Stimulated activated naive CD4-positive, alpha-beta T cell (primary cell): ENCODE measurements at regions not wholly inside any gene's neighbourhood (a gene's known extent, or its start where the extent isn't known, plus 50 kb on each side); places are given as distances from the start of the nearest gene placed in this dataset.

Experiments used
- DNase-seq, 6 experiments: peaks; one replicate each; lab custom pipeline; 2025; lab: John Stamatoyannopoulos, UW

GRCh38 chr13:40191186-40191980 lies 475.1 kb downstream of the FOXO1 start:
- DNase-seq, result no peak

DNA sequence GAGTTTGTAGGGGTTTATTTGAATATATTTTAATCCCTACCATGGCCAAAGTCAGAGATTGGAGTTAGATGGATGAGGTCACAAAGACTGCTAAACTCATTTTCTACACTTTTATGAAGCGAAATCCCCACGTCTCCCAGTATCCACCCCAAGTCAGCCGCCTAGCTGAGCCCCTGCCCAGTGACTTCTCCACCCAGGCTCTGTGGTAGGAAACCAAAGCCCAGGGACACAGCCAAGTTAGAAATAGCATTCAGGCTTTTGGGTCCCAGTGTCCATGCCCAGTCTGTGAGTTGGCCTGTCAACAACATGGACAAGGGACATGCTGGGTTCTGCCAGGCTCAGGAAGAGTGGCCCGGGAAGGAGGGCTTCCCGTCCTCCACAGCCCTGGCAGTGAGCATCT lies 474.0 kb downstream of the FOXO1 start:
- DNase-seq, result no peak

DNA sequence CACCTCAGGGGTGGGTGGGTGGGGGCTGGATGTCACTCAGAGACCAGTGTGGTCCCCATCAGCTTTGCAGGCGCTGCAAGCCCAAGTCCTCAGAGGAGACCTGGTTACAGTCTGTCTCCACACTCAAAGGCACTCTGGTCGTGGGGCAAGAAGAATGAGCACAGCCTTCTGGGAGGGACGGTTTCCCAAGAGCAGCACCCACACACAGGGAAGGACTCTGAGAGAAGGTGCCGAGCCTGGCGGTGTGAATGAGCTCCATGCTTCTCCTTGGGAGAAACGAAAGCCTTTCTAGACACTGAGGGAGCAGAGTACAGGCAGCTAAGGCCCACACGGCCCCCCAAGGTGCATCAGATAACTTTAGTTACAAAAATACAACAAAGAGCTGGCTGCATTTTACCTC lies 473.6 kb downstream of the FOXO1 start:
- no peak for DNase-seq

GRCh38 chr13:40193286-40194223 lies 472.9 kb downstream of the FOXO1 start:
- no peak for DNase-seq

DNA sequence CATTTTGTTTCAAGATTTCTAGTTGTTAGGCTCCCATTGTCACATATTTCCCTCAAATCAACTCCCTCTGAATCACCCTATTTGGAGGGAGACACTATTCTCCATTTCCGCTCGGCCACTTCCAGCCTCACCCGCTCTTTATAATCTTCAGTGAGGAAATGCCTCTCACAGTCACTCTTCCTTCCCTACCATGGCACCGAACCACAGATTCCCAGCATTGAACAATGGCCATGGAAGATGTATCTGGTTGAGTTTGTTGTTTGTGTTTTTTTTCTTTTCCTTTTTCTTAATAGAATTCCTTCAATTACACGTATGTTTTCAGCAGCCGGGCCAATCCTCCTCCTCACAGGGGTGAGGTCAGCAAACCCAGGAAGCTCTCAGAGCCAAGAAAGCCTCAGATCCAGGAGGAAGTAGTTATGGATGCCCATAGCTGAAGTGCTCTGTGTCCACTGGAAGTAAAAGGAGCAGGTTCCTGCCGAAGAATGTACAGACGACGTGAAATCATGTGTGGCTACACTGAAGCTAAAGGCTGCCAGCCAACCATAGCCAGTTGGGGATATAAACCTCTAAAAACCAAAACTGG lies 472.1 kb downstream of the FOXO1 start:
- no peak for DNase-seq

- no peak for DNase-seq
Measured at GRCh38 chr13:40197049-40197448, 469.4 kb downstream of the FOXO1 start.

DNA sequence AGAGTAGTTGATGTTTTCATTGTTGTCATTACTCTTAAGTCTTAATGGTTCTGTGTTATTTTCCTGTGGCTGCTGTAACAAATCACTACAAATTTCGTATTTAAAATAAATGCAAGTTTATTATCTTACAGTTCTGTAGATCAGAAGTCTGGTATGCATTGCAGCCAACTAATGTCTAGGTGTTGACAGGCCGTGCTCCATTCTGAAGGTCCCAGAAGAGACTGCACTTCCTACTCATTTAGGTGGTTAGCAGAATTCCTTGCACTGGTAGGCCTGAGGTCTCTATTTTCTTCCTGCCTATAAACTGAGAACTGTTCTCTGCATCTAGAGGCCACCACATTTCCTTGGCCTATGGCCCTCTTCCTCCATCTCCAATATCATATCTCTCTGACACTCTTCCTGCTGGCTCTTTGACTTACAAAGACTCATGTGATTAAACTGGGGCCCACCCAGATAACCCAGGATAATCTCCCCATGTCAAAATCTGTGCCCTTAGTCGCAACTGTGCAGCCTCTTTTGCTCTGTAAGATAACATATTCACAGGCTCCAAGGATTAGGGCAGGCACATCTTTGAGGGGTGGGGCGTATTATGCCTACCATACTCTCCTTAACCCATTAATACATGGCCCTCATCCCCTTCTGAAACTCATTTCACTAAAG lies 468.4 kb downstream of the FOXO1 start:
- DNase-seq, result no peak

- no peak for DNase-seq
Measured at GRCh38 chr13:40200273-40200978, 466.0 kb downstream of the FOXO1 start.

DNA sequence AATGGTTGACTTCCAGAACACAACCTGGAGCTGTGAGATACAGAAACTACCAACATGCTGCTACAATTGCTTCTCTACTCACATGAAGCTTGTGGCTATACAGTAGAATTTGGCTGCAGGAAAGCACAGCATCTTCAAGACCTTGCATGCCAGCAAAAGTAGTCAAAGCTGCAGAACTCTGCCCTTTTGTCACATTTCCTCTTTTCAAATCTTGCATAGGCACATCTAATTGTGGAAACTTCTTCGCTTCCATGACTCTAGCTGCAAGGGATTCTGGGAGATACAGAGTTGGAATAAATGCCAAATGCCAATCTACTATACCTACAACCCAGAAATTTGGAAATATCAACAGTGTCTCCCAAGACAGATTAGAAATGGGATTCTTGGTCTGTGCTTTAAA lies 462.2 kb downstream of the FOXO1 start:
- no peak for DNase-seq

DNA sequence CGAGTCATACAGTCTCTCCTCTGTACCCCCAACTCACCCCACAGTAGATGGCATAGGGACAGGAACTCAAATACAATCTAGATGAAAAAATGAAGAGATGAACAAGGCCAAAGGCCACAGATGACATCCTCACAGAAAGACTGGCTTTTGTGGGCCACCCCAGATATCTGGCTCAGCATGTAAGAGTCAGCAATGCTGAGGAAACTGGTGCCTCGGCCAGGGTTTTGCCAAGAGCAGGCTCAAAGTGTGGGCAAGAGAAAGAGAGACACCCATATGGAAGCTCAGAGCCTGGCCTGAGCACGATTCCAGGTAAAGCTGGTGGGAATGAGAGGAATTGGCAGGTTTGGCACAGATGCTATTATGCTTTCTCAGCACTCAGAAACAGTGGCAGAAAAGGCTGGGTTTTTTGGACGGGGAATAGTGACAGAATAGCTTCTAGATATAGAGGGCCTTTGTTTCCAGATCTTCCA lies 460.6 kb downstream of the FOXO1 start:
- no peak for DNase-seq

GRCh38 chr13:40206241-40207000 lies 460.0 kb downstream of the FOXO1 start:
- peak in 5 of 6 experiments; percentile 18 to 85 (median 72) for DNase-seq

- DNase-seq, result no peak
Measured at GRCh38 chr13:40207001-40207478, 459.4 kb downstream of the FOXO1 start.

DNA sequence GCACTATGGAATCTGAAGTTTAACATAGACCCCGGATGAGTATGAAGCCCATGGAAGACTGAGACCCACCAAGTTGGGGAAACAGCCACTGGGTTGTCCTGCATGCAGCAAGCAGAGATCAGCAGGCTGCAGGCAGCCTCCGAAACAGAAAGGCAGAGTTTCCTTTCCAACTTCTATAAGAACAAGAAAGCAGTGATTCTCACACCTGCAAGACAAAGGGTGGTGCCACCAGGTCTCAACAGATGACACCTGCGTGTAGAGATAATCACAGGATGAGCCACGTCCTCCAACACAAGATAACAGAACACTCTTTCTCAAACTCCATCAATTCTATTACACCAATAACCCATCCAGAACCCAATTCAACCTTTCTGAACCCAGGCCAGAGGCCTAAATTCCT lies 457.9 kb downstream of the FOXO1 start:
- peak in 4 of 6 experiments; percentile 3 to 37 (median 15) for DNase-seq

DNA sequence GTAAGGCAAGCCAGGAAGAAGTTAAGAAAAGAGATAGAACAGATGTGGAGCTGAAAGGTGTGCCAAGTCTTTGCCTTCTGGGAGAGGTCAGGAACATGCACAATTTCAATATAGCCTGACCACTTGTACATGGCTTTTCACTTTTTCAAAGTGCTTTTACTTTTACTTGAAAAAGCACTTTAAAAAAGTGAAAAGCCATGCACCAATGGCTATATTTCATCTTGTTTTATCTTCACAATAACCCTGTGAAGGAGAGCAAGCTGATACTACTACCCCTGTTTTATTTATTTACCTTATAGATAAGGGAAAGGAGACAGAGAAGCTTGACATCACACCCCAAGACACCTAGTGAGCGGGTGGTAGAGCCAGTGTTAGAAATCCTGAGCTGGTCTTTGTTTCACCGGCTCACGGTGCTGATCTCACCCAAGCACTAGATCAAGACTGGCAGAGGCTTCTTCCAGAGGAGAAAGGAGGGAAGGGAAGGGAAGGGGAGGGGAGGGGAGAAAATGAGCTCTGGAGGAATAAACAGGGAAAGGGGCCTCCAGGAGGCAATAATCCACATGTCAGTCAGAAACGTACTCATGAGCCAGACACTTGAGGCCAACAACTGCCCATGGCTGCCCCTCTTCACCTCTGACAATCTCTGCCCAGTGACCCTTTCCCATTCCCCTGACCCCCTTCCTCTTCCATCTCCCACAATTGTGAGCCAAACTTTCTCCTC lies 455.4 kb downstream of the FOXO1 start:
- DNase-seq, result no peak

DNA sequence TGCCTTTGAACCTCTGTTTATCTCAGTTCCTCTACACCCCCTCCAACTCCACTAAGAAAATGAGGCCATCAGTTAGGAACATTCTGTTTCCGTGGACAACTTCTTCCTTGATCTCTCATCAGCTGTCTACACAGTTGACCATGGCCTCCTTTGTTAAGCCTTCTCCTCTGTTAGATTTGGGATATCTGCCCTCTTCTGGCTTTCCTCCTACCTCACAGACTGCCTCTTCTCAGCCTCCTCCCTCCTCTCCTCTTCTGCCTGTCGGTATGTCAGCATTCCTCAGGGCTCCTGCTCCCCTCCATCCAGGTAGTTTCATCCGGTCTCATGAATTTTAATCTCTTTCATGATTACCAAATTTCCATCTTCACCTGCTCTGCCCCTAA lies 454.9 kb downstream of the FOXO1 start:
- no peak for DNase-seq

DNA sequence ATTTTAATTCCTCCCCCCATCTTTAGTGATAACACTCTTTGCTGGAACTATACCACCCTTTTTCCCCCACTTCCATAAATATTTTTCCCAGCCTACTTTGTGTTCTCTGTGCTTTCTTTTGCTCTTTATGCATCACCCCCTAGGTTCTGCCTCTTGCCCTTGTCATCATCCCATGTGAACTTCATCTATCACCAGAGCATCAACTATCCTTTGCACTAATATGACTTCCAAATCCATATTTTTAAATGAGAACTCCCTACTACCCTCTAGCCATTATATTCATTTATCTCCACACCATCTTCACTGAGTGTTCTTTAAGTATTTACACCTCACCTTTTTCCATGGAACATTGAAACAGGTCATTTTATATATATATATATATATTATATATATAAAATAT lies 452.7 kb downstream of the FOXO1 start:
- DNase-seq, result no peak

GRCh38 chr13:40215311-40215710 lies 451.1 kb downstream of the FOXO1 start:
- no peak for DNase-seq

DNA sequence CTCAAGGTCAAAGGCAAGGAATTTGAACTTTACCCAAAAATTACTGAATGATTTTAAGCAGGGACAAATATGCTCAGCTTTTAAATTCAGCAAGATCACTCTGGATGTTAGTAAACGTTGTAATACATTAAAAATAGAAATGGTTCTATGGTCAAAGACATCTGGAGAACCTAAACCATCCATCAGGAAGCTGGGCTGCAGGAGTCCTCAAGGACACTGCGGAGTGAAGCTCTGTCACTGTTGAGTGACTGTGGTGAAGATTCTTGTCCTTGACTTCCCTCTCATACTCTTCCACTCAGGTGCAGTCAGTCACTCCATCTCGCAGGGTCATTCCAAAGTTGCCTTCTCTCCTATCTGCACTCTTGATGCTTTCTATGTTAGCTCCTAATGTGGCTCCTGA lies 450.7 kb downstream of the FOXO1 start:
- no peak for DNase-seq

DNA sequence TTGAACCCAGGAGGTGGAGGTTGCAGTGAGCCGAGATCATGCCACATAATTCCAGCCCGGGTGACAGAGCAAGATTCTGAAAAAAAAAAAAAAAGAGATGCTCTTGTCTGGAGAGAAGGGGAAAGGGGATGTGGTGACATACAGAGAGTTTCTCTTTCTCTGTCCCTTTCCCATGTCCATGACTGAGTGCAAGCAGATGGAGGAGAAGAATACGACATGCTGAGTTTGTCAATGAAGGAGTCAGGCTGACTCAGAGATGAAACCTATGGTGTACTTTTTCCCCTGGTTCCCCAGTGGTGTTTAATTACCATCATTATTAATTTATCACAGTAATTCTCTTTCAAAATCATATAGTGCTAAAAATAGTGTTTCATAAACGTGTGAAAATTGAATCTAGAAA lies 448.8 kb downstream of the FOXO1 start:
- DNase-seq, result no peak
